ENCODE measurements at regions not wholly inside any gene's neighbourhood (a gene's known extent, or its start where the extent isn't known, plus 50 kb on each side); places are given as distances from the start of the nearest gene placed in this dataset.
A peak's percentile ranks its signal among the peaks of the same experiment; 100 is the strongest.

DNA sequence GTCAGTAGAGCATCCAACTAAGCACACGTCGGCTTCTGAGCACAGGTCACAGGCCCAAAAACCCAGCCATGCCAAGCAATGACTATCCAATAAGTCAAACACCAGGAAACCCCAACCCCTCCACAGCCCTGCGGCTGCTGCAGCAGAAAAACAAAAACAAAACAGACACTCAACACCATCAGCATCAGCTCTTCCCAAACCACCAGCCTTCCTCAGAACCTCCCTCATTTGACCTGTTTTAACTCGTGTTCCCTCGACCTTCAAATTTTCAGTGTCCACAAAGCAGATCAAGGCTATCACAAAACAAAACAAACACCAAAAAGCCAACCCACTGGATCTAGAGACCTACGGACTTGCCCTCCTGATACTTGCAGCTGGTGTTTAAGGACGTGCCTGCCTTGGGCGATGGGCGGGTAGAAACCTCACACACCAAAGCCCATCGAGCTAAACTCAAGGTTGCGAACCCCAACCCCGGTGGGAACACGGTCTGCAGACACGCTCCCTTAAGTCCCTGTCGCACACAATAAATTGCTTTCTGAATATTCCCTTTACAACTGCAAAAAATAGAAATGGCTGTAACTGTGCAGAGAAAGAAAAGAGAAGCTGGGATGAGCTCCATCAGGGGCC, 247.1 kb upstream of the ANKRD55 start:
- peak; percentile 95 for FAIRE-seq
- Histone ChIP-seq H3K4me1 (ENCODE audit: insufficient read depth, low read length) (peaks cover 66% of the 10 kb centered on the region), H3K9ac (ENCODE audit: insufficient read depth, low read depth, low read length) (peak overlapping the region; percentile 78), H3K27ac (ENCODE audit: extremely low read length, insufficient read depth, low read length) (peak overlapping the region; percentile 96), H3K4me3 (replicated peaks in 1 of 3; ENCODE audit: insufficient read depth in 1 of 3, low read depth in 2 of 3, low read length in 3 of 3) (peak overlapping the region; percentile 53 to 73 (median 61)), H2AFZ (ENCODE audit: low read length) (no peak overlapping the region), H3K79me2 (ENCODE audit: insufficient read depth, low read length) (peaks cover 2% of the 10 kb centered on the region), H4K20me1 (ENCODE audit: insufficient read depth, low read length) (no peaks in the 10 kb centered on the region), H3K36me3 (replicated peaks in 1 of 2; ENCODE audit: control insufficient read depth in 1 of 2, insufficient read depth in 2 of 2, low read length in 2 of 2) (no peaks in the 10 kb centered on the region), H3K9me3 (ENCODE audit: low read length) (no peaks in the 10 kb centered on the region), H3K4me2 (ENCODE audit: low read depth, low read length) (peak overlapping the region; percentile 79), H3K27me3 (ENCODE audit: control insufficient read depth in 1 of 2, insufficient read depth in 2 of 2, low read length in 2 of 2) (no peaks in the 10 kb centered on the region)
- intact Hi-C loops (cut with micrococcal nuclease; ENCODE audit: unreplicated experiment) (loop anchor here (1.0 to 10.0 kb wide), 6 partner anchors 39 to 357 kb away; partner anchors contain the start of gene MAP3K1), in situ Hi-C loops (cut with HindIII; ENCODE audit: extremely low pct_ligation_motif_present, low pct_unique_long_range_greater_than_20kb) (loop anchor here (10.0 to 25.0 kb wide), 2 partner anchors 125 to 357 kb away; no protein-coding TSS in a partner anchor)
- ChIA-PET CTCF (ENCODE audit: low intra/inter-chr PET ratio, low total read pairs) (no interaction called here), POLR2A (interaction anchor here (0.8 to 2.4 kb wide), 29 partner anchors 8 to 357 kb away, joined by 3 to 19 read pairs (median 5); no protein-coding TSS in a partner anchor)
- WGBS (ENCODE audit: low lambda C conversion rate) = 0% methylated on average over 15 of the region's 15 CpGs
- peak; percentile 75 for ATAC-seq
- peak; percentile 96 for DNase-seq (ENCODE audit: low spot score)
- BruUV-seq (replicated peaks) = TSS peak; percentile 64
- peak; percentile 70 for TF ChIP-seq HNF4G (IDR thresholded peaks at IDR 0.05; ENCODE audit: borderline replicate concordance, low read depth, low read length)
- no peak for TF ChIP-seq HNF4G (CRISPR knock-in tag; IDR thresholded peaks at IDR 0.05; ENCODE audit: borderline replicate concordance, low read depth)
- peak; percentile 40 for TF ChIP-seq ZNF629 (CRISPR knock-in tag; conservative IDR thresholded peaks at IDR 0.05)
- TF ChIP-seq, protein P1, sequence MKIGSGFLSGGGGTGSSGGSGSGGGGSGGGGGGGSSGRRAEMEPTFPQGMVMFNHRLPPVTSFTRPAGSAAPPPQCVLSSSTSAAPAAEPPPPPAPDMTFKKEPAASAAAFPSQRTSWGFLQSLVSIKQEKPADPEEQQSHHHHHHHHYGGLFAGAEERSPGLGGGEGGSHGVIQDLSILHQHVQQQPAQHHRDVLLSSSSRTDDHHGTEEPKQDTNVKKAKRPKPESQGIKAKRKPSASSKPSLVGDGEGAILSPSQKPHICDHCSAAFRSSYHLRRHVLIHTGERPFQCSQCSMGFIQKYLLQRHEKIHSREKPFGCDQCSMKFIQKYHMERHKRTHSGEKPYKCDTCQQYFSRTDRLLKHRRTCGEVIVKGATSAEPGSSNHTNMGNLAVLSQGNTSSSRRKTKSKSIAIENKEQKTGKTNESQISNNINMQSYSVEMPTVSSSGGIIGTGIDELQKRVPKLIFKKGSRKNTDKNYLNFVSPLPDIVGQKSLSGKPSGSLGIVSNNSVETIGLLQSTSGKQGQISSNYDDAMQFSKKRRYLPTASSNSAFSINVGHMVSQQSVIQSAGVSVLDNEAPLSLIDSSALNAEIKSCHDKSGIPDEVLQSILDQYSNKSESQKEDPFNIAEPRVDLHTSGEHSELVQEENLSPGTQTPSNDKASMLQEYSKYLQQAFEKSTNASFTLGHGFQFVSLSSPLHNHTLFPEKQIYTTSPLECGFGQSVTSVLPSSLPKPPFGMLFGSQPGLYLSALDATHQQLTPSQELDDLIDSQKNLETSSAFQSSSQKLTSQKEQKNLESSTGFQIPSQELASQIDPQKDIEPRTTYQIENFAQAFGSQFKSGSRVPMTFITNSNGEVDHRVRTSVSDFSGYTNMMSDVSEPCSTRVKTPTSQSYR (CRISPR knock-in tag; IDR thresholded peaks at IDR 0.05; ENCODE audit: borderline replicate concordance) = no peak
- TF ChIP-seq REXO4 (CRISPR knock-in tag; IDR thresholded peaks at IDR 0.05; ENCODE audit: borderline replicate concordance) = no peak
- peak; percentile 84; the same call in 1 of the 2 replicates for TF ChIP-seq ZBTB37 (CRISPR knock-in tag; IDR thresholded peaks at IDR 0.05)
- TF ChIP-seq ZNF263 (CRISPR knock-in tag; IDR thresholded peaks at IDR 0.05) = no peak
- 0 out of 2 replicates have a peak, but pooled peaks have one; percentile 4 for TF ChIP-seq ARID2 (CRISPR knock-in tag; IDR thresholded peaks at IDR 0.05; ENCODE audit: borderline replicate concordance)
- no peak for TF ChIP-seq KLF9 (CRISPR knock-in tag; IDR thresholded peaks at IDR 0.05; ENCODE audit: low read depth)
- TF ChIP-seq KDM5B (CRISPR knock-in tag; IDR thresholded peaks at IDR 0.05; ENCODE audit: borderline replicate concordance) = no peak
- TF ChIP-seq MAZ (IDR thresholded peaks at IDR 0.05; ENCODE audit: borderline replicate concordance, low read depth, low read length) = no peak
- no peak for TF ChIP-seq MAZ (CRISPR knock-in tag; IDR thresholded peaks at IDR 0.05; ENCODE audit: low read depth)
- TF ChIP-seq TRIM22 (IDR thresholded peaks at IDR 0.05) = no peak
- no peak for TF ChIP-seq ELK4 (CRISPR knock-in tag; IDR thresholded peaks at IDR 0.05; ENCODE audit: borderline replicate concordance)
- peak; percentile 93 for TF ChIP-seq GATAD2A (CRISPR knock-in tag; IDR thresholded peaks at IDR 0.05)

All from HepG2 (cell line).